GM23338 (cell line): ENCODE measurements at regions not wholly inside any gene's neighbourhood (a gene's known extent, or its start where the extent isn't known, plus 50 kb on each side); places are given as distances from the start of the nearest gene placed in this dataset.

Experiments used
- ATAC-seq: fragments of 200-7000 bp; cut with Tn5 transposase; 3 replicates; pipeline ENCODE4 v1.9.1; 2020
- DNase-seq: peaks from one replicate; pipeline ENCODE4 v3.0.0-alpha.2; 2015; ENCODE audit warnings: low spot score
- H2AFZ ChIP-seq: fragments of 200-600 bp; sonication (generic); 2 replicates; pipeline ENCODE4 v1.8.0; 2016; ENCODE audit warnings: antibody characterized with exemption, mild to moderate bottlenecking, moderate library complexity
- H3F3A ChIP-seq: fragments of 200-600 bp; sonication (generic); replicated peaks from 2 replicates; pipeline ENCODE4 v1.8.0; 2017; ENCODE audit warnings: antibody characterized with exemption, mixed run types, low read depth
- H3K27ac ChIP-seq: fragments of 200-600 bp; sonication (generic); 2 replicates; pipeline ENCODE4 v1.6.1; 2016; ENCODE audit warnings: low read depth
- H3K27me3 ChIP-seq: fragments of 200-600 bp; sonication (generic); 2 replicates; pipeline ENCODE4 v1.8.0; 2016; ENCODE audit warnings: mild to moderate bottlenecking, mixed run types, moderate library complexity; ENCODE audit not compliant: insufficient read depth
- H3K36me3 ChIP-seq: fragments of 200-600 bp; sonication (generic); 2 replicates; pipeline ENCODE4 v1.8.0; 2016; ENCODE audit warnings: mild to moderate bottlenecking; ENCODE audit not compliant: insufficient read depth
- H3K4me1 ChIP-seq: fragments of 200-600 bp; sonication (generic); 2 replicates; pipeline ENCODE4 v1.8.0; 2016; ENCODE audit warnings: mild to moderate bottlenecking, moderate library complexity; ENCODE audit not compliant: insufficient read depth
- H3K4me2 ChIP-seq: fragments of 200-600 bp; sonication (generic); 2 replicates; pipeline ENCODE4 v1.7.1; 2017; ENCODE audit warnings: mixed run types
- H3K4me3 ChIP-seq: fragments of 200-600 bp; sonication (generic); 2 replicates; pipeline ENCODE4 v1.6.1; 2016; ENCODE audit warnings: mixed run types
- H3K79me2 ChIP-seq: fragments of 200-600 bp; sonication (generic); replicated peaks from 2 replicates; pipeline ENCODE4 v1.8.0; 2017; ENCODE audit warnings: mild to moderate bottlenecking; ENCODE audit not compliant: insufficient read depth
- H3K9me2 ChIP-seq: fragments of 200-600 bp; sonication (generic); 2 replicates; pipeline ENCODE4 v1.8.0; 2017; ENCODE audit not compliant: insufficient read depth
- H4K20me1 ChIP-seq: fragments of 200-600 bp; sonication (generic); replicated peaks from 2 replicates; pipeline ENCODE4 v1.8.0; 2017; ENCODE audit warnings: mild to moderate bottlenecking; ENCODE audit not compliant: insufficient read depth
- H3K27ac Mint-ChIP-seq: 2 replicates; pipeline ENCODE4 v1.8.0; 2020; ENCODE audit warnings: inconsistent platforms, mild to moderate bottlenecking, moderate library complexity, mixed read lengths
- H3K27me3 Mint-ChIP-seq: 3 replicates; pipeline ENCODE4 v1.8.0; 2022; ENCODE audit warnings: low read depth, mild to moderate bottlenecking, moderate library complexity, mixed read lengths, inconsistent platforms; ENCODE audit not compliant: insufficient read depth, poor library complexity
- H3K36me3 Mint-ChIP-seq: 3 replicates; pipeline ENCODE4 v1.8.0; 2021; ENCODE audit warnings: low read depth, mild to moderate bottlenecking, inconsistent platforms, moderate library complexity, mixed read lengths
- H3K4me1 Mint-ChIP-seq: 3 replicates; pipeline ENCODE4 v1.8.0; 2020; ENCODE audit warnings: mild to moderate bottlenecking, inconsistent platforms, mixed read lengths
- H3K4me3 Mint-ChIP-seq: 3 replicates; pipeline ENCODE4 v1.8.0; 2021; ENCODE audit warnings: moderate library complexity, mild to moderate bottlenecking, inconsistent platforms, mixed read lengths
- H3K9me3 Mint-ChIP-seq: 3 replicates; pipeline ENCODE4 v1.8.0; 2020; ENCODE audit warnings: moderate library complexity, mild to moderate bottlenecking, inconsistent platforms, mixed read lengths
- CREB1 ChIP-seq: fragments of 250-450 bp; sonication (Bioruptor Pico); IDR thresholded peaks from 2 replicates; pipeline ENCODE4 v1.5.0; 2020; ENCODE audit warnings: low read depth, mild to moderate bottlenecking, moderate library complexity
- ETS1 ChIP-seq: IDR thresholded peaks from 2 replicates; pipeline ENCODE4 v1.6.1; 2016; ENCODE audit warnings: antibody characterized with exemption
- EZH2 ChIP-seq: fragments of 200-600 bp; sonication (generic); IDR thresholded peaks from one replicate; pipeline ENCODE4 v1.8.0; 2017; ENCODE audit warnings: antibody characterized with exemption, mild to moderate bottlenecking, low read depth; ENCODE audit not compliant: unreplicated experiment
- EZH2phosphoT487 ChIP-seq: fragments of 200-600 bp; sonication (generic); IDR thresholded peaks from one replicate; pipeline ENCODE4 v1.8.1; 2018; ENCODE audit warnings: antibody characterized with exemption; ENCODE audit not compliant: unreplicated experiment
- JUNB ChIP-seq: IDR thresholded peaks from one replicate; pipeline ENCODE4 v1.6.1; 2016; ENCODE audit warnings: antibody characterized with exemption; ENCODE audit not compliant: unreplicated experiment
- NANOG ChIP-seq: IDR thresholded peaks from 2 replicates; pipeline ENCODE4 v1.6.1; 2016; ENCODE audit warnings: antibody characterized with exemption, borderline replicate concordance
- POLR2AphosphoS5 ChIP-seq: IDR thresholded peaks from 2 replicates; pipeline ENCODE4 v1.6.1; 2016; ENCODE audit warnings: antibody characterized with exemption, low read depth
- STAT1 ChIP-seq: IDR thresholded peaks from one replicate; pipeline ENCODE4 v1.6.1; 2016; ENCODE audit warnings: antibody characterized with exemption; ENCODE audit not compliant: unreplicated experiment
- ZNF114 ChIP-seq: fragments of 250-450 bp; sonication (Bioruptor Pico); IDR thresholded peaks from 2 replicates; pipeline ENCODE4 v1.5.0; 2020; ENCODE audit warnings: mild to moderate bottlenecking, moderate library complexity
- ZNF331 ChIP-seq: fragments of 250-450 bp; sonication (Bioruptor Pico); IDR thresholded peaks from 2 replicates; pipeline ENCODE4 v1.5.0; 2020; ENCODE audit warnings: low read depth, mild to moderate bottlenecking, moderate library complexity
- TF ChIP-seq, protein P1 (sequence below), 2 experiments: fragments of 200-600 bp in 1 of 2; sonication (generic) in 1 of 2; conservative IDR thresholded peaks; 2 replicates each; pipeline versions ENCODE4 v1.5.1 to v1.6.1; 2016 to 2017; ENCODE audit warnings: antibody characterized with exemption in 2 of 2, low read depth in 2 of 2, mild to moderate bottlenecking in 2 of 2, moderate library complexity in 1 of 2
- TF ChIP-seq, protein P2 (sequence below): fragments of 250-450 bp; sonication (Bioruptor Pico); IDR thresholded peaks from 2 replicates; pipeline ENCODE4 v1.5.0; 2020; ENCODE audit warnings: mild to moderate bottlenecking, moderate library complexity

DNA sequence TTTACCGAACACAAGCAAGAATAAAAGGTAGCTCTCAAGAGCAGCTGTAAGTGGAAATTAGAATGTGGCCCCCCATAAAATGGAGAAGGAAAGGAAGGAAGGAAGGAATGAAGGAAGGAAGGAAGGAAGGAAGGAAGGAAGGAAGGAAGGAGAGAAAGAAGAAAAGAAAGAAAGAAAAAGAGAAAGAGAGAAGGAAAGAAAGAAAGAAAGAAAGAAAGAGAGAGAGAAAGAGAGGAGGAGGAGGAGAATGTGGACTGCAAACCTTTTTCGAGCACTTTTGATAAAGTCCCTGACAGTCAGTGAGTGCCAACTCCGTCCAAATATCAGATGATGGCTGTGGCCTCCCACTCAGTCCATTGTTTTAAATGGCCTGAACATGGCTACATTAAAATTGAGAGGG, 53.8 kb upstream of the SNX2 start (continued):
- no peak for TF ChIP-seq EZH2phosphoT487
- TF ChIP-seq, protein P1, sequence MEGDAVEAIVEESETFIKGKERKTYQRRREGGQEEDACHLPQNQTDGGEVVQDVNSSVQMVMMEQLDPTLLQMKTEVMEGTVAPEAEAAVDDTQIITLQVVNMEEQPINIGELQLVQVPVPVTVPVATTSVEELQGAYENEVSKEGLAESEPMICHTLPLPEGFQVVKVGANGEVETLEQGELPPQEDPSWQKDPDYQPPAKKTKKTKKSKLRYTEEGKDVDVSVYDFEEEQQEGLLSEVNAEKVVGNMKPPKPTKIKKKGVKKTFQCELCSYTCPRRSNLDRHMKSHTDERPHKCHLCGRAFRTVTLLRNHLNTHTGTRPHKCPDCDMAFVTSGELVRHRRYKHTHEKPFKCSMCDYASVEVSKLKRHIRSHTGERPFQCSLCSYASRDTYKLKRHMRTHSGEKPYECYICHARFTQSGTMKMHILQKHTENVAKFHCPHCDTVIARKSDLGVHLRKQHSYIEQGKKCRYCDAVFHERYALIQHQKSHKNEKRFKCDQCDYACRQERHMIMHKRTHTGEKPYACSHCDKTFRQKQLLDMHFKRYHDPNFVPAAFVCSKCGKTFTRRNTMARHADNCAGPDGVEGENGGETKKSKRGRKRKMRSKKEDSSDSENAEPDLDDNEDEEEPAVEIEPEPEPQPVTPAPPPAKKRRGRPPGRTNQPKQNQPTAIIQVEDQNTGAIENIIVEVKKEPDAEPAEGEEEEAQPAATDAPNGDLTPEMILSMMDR (conservative IDR thresholded peaks at IDR 0.05; ENCODE audit: low read depth in 2 of 2): no peak
- TF ChIP-seq ZNF114 (CRISPR knock-in tag): no peak

DNA sequence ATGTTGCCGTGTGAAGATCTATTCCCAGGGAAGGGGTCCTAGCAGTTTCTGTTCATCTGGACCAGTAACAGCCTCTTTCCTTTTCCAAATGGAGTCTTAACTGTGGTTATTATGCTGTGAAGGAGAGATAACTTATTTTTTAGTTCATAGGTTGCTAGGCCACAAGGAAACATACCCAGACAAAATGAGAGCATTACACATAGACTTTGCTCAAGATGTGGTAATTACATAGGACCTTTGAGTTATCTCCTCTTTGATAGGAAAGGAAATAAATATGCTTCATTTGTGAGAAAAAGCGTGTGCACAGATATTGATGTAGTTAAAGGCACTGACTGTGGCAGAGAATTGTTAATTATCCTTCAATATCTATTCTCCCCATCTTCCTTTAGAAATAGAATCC, 52.5 kb upstream of the SNX2 start:
- ATAC-seq (no peak), DNase-seq (no peak)
- Mint-ChIP-seq H3K36me3 (no peaks in the 10 kb centered on the region), H3K4me1 (peaks cover 6% of the 10 kb centered on the region), H3K4me3 (no peak overlapping the region), H3K27ac (no peak overlapping the region), H3K27me3 (no peaks in the 10 kb centered on the region), H3K9me3 (no peaks in the 10 kb centered on the region)
- Histone ChIP-seq H3F3A (no peaks in the 10 kb centered on the region), H3K36me3 (no peaks in the 10 kb centered on the region), H3K9me2 (peaks cover 3% of the 10 kb centered on the region; the same call in 1 of the 2 replicates), H3K27ac (no peak overlapping the region), H3K4me2 (no peak overlapping the region), H3K79me2 (no peaks in the 10 kb centered on the region), H3K27me3 (no peaks in the 10 kb centered on the region), H2AFZ (no peak overlapping the region), H3K4me3 (no peak overlapping the region), H3K4me1 (no peaks in the 10 kb centered on the region), H4K20me1 (no peaks in the 10 kb centered on the region)
- TF ChIP-seq NANOG: no peak
- no peak for TF ChIP-seq EZH2phosphoT487
- TF ChIP-seq, protein P1 (conservative IDR thresholded peaks at IDR 0.05; ENCODE audit: low read depth in 2 of 2): no peak
- no peak for TF ChIP-seq CREB1
- no peak for TF ChIP-seq ZNF114 (CRISPR knock-in tag)
- TF ChIP-seq EZH2: no peak
- no peak for TF ChIP-seq ZNF331 (CRISPR knock-in tag)
- no peak for TF ChIP-seq POLR2AphosphoS5
- TF ChIP-seq, protein P2, sequence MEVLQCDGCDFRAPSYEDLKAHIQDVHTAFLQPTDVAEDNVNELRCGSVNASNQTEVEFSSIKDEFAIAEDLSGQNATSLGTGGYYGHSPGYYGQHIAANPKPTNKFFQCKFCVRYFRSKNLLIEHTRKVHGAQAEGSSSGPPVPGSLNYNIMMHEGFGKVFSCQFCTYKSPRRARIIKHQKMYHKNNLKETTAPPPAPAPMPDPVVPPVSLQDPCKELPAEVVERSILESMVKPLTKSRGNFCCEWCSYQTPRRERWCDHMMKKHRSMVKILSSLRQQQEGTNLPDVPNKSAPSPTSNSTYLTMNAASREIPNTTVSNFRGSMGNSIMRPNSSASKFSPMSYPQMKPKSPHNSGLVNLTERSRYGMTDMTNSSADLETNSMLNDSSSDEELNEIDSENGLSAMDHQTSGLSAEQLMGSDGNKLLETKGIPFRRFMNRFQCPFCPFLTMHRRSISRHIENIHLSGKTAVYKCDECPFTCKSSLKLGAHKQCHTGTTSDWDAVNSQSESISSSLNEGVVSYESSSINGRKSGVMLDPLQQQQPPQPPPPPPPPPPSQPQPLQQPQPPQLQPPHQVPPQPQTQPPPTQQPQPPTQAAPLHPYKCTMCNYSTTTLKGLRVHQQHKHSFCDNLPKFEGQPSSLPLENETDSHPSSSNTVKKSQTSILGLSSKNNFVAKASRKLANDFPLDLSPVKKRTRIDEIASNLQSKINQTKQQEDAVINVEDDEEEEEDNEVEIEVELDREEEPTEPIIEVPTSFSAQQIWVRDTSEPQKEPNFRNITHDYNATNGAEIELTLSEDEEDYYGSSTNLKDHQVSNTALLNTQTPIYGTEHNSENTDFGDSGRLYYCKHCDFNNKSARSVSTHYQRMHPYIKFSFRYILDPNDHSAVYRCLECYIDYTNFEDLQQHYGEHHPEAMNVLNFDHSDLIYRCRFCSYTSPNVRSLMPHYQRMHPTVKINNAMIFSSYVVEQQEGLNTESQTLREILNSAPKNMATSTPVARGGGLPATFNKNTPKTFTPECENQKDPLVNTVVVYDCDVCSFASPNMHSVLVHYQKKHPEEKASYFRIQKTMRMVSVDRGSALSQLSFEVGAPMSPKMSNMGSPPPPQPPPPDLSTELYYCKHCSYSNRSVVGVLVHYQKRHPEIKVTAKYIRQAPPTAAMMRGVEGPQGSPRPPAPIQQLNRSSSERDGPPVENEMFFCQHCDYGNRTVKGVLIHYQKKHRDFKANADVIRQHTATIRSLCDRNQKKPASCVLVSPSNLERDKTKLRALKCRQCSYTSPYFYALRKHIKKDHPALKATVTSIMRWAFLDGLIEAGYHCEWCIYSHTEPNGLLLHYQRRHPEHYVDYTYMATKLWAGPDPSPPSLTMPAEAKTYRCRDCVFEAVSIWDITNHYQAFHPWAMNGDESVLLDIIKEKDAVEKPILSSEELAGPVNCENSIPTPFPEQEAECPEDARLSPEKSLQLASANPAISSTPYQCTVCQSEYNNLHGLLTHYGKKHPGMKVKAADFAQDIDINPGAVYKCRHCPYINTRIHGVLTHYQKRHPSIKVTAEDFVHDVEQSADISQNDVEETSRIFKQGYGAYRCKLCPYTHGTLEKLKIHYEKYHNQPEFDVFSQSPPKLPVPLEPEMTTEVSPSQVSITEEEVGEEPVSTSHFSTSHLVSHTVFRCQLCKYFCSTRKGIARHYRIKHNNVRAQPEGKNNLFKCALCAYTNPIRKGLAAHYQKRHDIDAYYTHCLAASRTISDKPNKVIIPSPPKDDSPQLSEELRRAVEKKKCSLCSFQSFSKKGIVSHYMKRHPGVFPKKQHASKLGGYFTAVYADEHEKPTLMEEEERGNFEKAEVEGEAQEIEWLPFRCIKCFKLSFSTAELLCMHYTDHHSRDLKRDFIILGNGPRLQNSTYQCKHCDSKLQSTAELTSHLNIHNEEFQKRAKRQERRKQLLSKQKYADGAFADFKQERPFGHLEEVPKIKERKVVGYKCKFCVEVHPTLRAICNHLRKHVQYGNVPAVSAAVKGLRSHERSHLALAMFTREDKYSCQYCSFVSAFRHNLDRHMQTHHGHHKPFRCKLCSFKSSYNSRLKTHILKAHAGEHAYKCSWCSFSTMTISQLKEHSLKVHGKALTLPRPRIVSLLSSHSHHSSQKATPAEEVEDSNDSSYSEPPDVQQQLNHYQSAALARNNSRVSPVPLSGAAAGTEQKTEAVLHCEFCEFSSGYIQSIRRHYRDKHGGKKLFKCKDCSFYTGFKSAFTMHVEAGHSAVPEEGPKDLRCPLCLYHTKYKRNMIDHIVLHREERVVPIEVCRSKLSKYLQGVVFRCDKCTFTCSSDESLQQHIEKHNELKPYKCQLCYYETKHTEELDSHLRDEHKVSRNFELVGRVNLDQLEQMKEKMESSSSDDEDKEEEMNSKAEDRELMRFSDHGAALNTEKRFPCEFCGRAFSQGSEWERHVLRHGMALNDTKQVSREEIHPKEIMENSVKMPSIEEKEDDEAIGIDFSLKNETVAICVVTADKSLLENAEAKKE (CRISPR knock-in tag): no peak
- TF ChIP-seq ETS1: no peak
- TF ChIP-seq JUNB: no peak
- no peak for TF ChIP-seq STAT1
